OCI-LY1 (cell line): ENCODE measurements at regions not wholly inside any gene's neighbourhood (a gene's known extent, or its start where the extent isn't known, plus 50 kb on each side); places are given as distances from the start of the nearest gene placed in this dataset.
"Not testable (repeated sequence)": the region's sequence is repeated elsewhere in the genome, so short reads cannot be mapped to it uniquely, and the experiment has no call there.

Experiments used
- EZH2 ChIP-seq: fragments of 200-600 bp; sonication (generic), shearing (Covaris generic); IDR thresholded peaks from 2 replicates; pipeline ENCODE4 v1.8.0; 2017; ENCODE audit warnings: borderline replicate concordance, mixed run types, mild to moderate bottlenecking, antibody characterized with exemption, low read length, moderate library complexity, mixed read lengths
- TF ChIP-seq, protein P1 (sequence below): fragments of 200-600 bp; sonication (generic), shearing (Covaris generic); IDR thresholded peaks from 2 replicates; pipeline ENCODE4 v1.5.1; 2017; ENCODE audit warnings: mild to moderate bottlenecking, antibody characterized with exemption, low read length, moderate library complexity, mixed read lengths

- not testable (repeated sequence) for TF ChIP-seq EZH2
- TF ChIP-seq, protein P1, sequence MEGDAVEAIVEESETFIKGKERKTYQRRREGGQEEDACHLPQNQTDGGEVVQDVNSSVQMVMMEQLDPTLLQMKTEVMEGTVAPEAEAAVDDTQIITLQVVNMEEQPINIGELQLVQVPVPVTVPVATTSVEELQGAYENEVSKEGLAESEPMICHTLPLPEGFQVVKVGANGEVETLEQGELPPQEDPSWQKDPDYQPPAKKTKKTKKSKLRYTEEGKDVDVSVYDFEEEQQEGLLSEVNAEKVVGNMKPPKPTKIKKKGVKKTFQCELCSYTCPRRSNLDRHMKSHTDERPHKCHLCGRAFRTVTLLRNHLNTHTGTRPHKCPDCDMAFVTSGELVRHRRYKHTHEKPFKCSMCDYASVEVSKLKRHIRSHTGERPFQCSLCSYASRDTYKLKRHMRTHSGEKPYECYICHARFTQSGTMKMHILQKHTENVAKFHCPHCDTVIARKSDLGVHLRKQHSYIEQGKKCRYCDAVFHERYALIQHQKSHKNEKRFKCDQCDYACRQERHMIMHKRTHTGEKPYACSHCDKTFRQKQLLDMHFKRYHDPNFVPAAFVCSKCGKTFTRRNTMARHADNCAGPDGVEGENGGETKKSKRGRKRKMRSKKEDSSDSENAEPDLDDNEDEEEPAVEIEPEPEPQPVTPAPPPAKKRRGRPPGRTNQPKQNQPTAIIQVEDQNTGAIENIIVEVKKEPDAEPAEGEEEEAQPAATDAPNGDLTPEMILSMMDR = not testable (repeated sequence)
These were observed 51.8 kb upstream of the KLHL4 start for GRCh38 chrX:87465757-87466156.
